Astrocyte of the hippocampus (primary cell): ENCODE measurements at regions not wholly inside any gene's neighbourhood (a gene's known extent, or its start where the extent isn't known, plus 50 kb on each side); places are given as distances from the start of the nearest gene placed in this dataset.

ENCODE experiments used
- DNase-seq: peaks from one replicate; pipeline ENCODE4 v3.0.0; 2011; ENCODE audit warnings: low read depth, low spot score

GRCh38 chr9:551986-552929, 289.2 kb upstream of the DMRT1 start:
- peak; percentile 90 for DNase-seq

- no peak for DNase-seq
Measured at GRCh38 chr9:555493-555892, 286.0 kb upstream of the DMRT1 start.

- DNase-seq = no peak
Measured at GRCh38 chr9:556199-556598, 285.3 kb upstream of the DMRT1 start.

GRCh38 chr9:556675-557074, 284.8 kb upstream of the DMRT1 start:
- peak; percentile 33 for DNase-seq

GRCh38 chr9:557601-558201, 283.8 kb upstream of the DMRT1 start:
- DNase-seq = peak; percentile 76

GRCh38 chr9:561427-561826, 280.1 kb upstream of the DMRT1 start:
- peak; percentile 35 for DNase-seq

GRCh38 chr9:563200-563599, 278.3 kb upstream of the DMRT1 start:
- DNase-seq = no peak

GRCh38 chr9:565528-565927, 276.0 kb upstream of the DMRT1 start:
- no peak for DNase-seq

- no peak for DNase-seq
Measured at GRCh38 chr9:567128-567746, 274.3 kb upstream of the DMRT1 start.

GRCh38 chr9:567747-568305, 273.7 kb upstream of the DMRT1 start:
- DNase-seq = no peak

GRCh38 chr9:569296-569695, 272.2 kb upstream of the DMRT1 start:
- DNase-seq = no peak

GRCh38 chr9:570187-570586, 271.3 kb upstream of the DMRT1 start:
- no peak for DNase-seq

GRCh38 chr9:571066-571465, 270.4 kb upstream of the DMRT1 start:
- DNase-seq = no peak

GRCh38 chr9:571741-572140, 269.8 kb upstream of the DMRT1 start:
- DNase-seq = no peak

GRCh38 chr9:573691-574410, 267.6 kb upstream of the DMRT1 start:
- DNase-seq = peak; percentile 53

GRCh38 chr9:575139-575538, 266.4 kb upstream of the DMRT1 start:
- no peak for DNase-seq

GRCh38 chr9:580652-581342, 260.7 kb upstream of the DMRT1 start:
- no peak for DNase-seq

- DNase-seq = no peak
Measured at GRCh38 chr9:581673-582497, 259.6 kb upstream of the DMRT1 start.

- no peak for DNase-seq
Measured at GRCh38 chr9:582775-583174, 258.7 kb upstream of the DMRT1 start.

GRCh38 chr9:587527-587926, 254.0 kb upstream of the DMRT1 start:
- DNase-seq = no peak
